ENCODE measurements at regions not wholly inside any gene's neighbourhood (a gene's known extent, or its start where the extent isn't known, plus 50 kb on each side); places are given as distances from the start of the nearest gene placed in this dataset.

DNA sequence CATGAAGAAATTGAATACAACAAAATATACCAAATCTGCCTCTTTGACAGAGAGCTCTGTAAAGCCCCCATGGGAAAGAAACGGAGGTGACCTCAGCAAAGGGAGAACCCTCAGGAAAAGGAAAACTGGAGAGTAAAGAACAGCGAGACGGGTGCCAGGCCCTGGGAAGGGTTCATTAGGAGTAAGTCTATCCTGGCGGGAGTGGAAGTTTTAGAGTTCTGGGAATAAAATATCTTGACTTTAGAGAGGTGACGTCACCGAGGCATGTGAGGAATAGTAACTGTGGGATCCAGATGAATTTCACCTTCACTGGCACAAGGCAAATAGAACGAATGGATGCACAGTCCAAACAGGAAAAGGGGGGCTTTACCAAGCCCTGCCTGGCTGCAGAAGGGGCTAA lies 362.8 kb upstream of the IGFBP3 start:
- H3K4me3 ChIP-seq, result no peak overlapping the region
- DNase-seq, result peak in 4 of 5 donors; percentile 27 to 61 (median 56)

GRCh38 chr7:46282155-46282554 lies 361.1 kb upstream of the IGFBP3 start:
- no peak overlapping the region for H3K4me3 ChIP-seq
- no peaks in the 10 kb centered on the region for H3K36me3 ChIP-seq
- DNase-seq (no peak), ATAC-seq (no peak)
- H3K27ac ChIP-seq, result no peak overlapping the region
- H3K9me3 ChIP-seq, result peaks cover 0 to 5% (median 0%) of the 10 kb centered on the region in 12 donors
- no peak for TF ChIP-seq CTCF (IDR thresholded peaks at IDR 0.05)
- TF ChIP-seq POLR2A (IDR thresholded peaks at IDR 0.05), result no peak
- intact Hi-C loops (cut with DNase I), result no loop called here
- H3K4me1 ChIP-seq, result peaks cover 0 to 11% (median 4%) of the 10 kb centered on the region in 12 donors
- no peaks in the 10 kb centered on the region for H3K27me3 ChIP-seq
- 61 to 81% (median 68%) methylated on average over 1 of the region's 1 CpG for WGBS, 4 donors

More for the DNA sequence above, 362.8 kb upstream of the IGFBP3 start:
- 41 to 58% (median 46%) methylated on average over 7 of the region's 7 CpGs for WGBS, 4 donors
- no peaks in the 10 kb centered on the region for H3K36me3 ChIP-seq
- H3K27me3 ChIP-seq, result no peaks in the 10 kb centered on the region
- no peaks in the 10 kb centered on the region for H3K9me3 ChIP-seq
- H3K4me1 ChIP-seq, result peaks cover 0 to 11% (median 4%) of the 10 kb centered on the region in 12 donors
- ATAC-seq, result peak in 3 of 4 donors; percentile 45 to 94 (median 56)
- no peak for TF ChIP-seq CTCF (IDR thresholded peaks at IDR 0.05)
- intact Hi-C loops (cut with DNase I), result no loop called here
- H3K27ac ChIP-seq, result peak overlapping the region in 7 of 12 donors; percentile 7 to 64 (median 38)

GRCh38 chr7:46281071-46281470 lies 360.0 kb upstream of the IGFBP3 start:
- no peak for DNase-seq
- TF ChIP-seq CTCF (IDR thresholded peaks at IDR 0.05) (no peak), POLR2A (IDR thresholded peaks at IDR 0.05) (no peak)
- Histone ChIP-seq H3K27me3 (no peaks in the 10 kb centered on the region), H3K9me3 (peaks cover 0 to 6% (median 0%) of the 10 kb centered on the region in 12 donors), H3K36me3 (no peaks in the 10 kb centered on the region), H3K27ac (no peak overlapping the region), H3K4me3 (no peak overlapping the region), H3K4me1 (peaks cover 0 to 11% (median 4%) of the 10 kb centered on the region in 12 donors)
- intact Hi-C loops (cut with DNase I), result no loop called here
- no peak for ATAC-seq
- 50 to 72% (median 71%) methylated on average over 2 of the region's 2 CpGs for WGBS, 4 donors

DNA sequence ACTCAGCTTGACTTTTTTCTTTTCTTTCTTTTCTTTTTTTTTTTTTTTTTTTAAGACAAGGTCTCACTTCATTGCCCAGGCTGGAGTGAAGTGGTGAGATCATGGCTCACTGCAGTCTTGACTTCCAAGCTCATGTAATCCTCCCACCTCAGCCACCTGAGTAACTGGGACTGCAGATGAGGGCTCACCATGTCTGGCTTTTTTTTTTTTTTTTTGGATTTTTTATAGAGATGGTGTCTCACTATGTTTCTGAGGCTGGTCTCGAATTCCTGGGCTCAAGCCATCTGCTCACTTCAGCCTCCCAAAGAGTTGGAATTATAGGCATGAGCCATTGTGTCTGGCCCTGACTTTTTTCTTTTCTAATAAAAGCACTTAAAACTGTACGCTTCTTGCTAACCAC lies 358.2 kb upstream of the IGFBP3 start:
- H3K9me3 ChIP-seq, result peaks cover 0 to 6% (median 0%) of the 10 kb centered on the region in 12 donors
- ATAC-seq (no peak), DNase-seq (no peak)
- TF ChIP-seq CTCF (IDR thresholded peaks at IDR 0.05) (no peak), POLR2A (IDR thresholded peaks at IDR 0.05) (no peak)
- H3K27ac ChIP-seq, result no peak overlapping the region
- intact Hi-C loops (cut with DNase I), result no loop called here
- peaks cover 0 to 7% (median 1%) of the 10 kb centered on the region in 12 donors for H3K4me1 ChIP-seq
- no peaks in the 10 kb centered on the region for H3K27me3 ChIP-seq
- 76 to 99% (median 95%) methylated on average over 2 of the region's 2 CpGs for WGBS, 4 donors
- no peak overlapping the region for H3K4me3 ChIP-seq
- H3K36me3 ChIP-seq, result no peaks in the 10 kb centered on the region

Measured in heart left ventricle (tissue), 16 donors.